ENCODE measurements at regions not wholly inside any gene's neighbourhood (a gene's known extent, or its start where the extent isn't known, plus 50 kb on each side); places are given as distances from the start of the nearest gene placed in this dataset.
A peak's percentile ranks its signal among the peaks of the same experiment; 100 is the strongest.

- no peak for DNase-seq (ENCODE audit: low spot score)
Observed at GRCh38 chr15:29952225-29952624, 130.0 kb upstream of the TJP1 start.

DNA sequence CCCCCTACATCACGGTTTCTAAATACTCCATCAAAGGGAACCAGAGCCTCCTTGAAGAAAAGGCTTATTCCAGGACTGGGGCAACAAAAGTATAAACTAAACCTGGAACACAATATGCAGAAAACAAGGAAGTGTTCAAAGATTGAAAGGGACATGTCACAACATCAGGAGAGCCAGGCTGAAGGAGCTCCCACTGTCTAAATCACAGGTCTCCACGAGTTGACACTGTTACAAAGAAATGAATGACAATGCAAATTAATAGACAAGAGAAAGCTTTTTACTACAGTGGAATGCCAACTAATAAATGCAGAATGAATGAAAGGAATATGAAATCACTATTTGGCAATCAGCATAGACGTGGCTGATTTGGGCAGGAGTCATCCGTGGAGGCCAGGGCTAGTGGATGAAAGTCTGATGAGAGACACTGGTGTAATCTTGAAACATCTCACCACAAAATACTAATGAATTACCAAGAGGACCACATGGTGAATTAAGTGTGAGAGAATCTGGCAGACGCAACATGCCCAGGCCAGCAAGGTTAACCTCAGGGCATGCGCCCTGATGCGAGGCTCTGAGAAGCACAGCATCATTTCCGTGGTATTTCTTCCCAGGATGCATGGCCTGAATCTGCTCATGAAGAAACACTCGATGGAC lies 123.8 kb upstream of the TJP1 start:
- peak; percentile 78 for DNase-seq (ENCODE audit: low spot score)

DNA sequence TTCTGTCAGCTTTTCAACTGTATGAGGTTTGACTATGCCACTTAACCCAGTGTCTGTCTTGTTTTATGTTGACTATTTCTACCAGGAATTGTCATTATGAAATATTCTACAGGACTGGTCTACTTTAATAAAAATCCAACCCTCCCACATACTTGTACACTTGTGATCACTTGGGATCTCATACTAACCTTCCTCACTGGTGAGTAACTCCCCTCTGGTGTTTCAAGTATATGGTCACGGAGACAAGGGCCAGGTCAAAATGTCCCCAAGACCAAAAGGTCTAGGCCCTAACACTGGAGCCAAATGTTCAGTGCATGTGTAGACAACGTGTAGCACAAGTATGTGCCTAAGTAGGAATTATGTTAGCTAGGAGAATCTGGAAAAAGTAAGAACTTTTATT lies 122.7 kb upstream of the TJP1 start:
- DNase-seq (ENCODE audit: low spot score): no peak

GRCh38 chr15:29942548-29942947 lies 120.3 kb upstream of the TJP1 start:
- no peak for DNase-seq (ENCODE audit: low spot score)

DNA sequence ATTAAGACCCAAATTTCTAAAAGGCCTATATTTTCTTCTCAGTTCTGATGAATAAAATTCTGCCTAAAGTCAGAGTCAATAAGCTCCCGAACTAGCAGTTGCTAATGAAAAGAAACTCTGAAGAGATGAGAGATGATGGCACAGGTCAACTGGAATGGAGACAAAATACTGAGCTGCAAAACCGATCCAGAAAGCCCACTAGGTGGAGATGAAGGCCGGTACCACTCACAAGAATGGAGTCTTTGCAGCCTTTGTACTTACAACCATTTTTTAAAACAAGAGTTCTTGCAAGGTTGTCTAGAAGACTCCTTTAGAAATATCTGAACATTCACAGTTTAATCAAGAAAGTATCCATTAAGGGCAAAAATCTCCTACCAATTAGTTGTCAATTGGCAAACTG lies 119.9 kb upstream of the TJP1 start:
- DNase-seq (ENCODE audit: low spot score): no peak

GRCh38 chr15:29939404-29939803 lies 117.1 kb upstream of the TJP1 start:
- no peak for DNase-seq (ENCODE audit: low spot score)

- no peak for DNase-seq (ENCODE audit: low spot score)
Observed at GRCh38 chr15:29938361-29939335, 116.4 kb upstream of the TJP1 start.

- DNase-seq (ENCODE audit: low spot score): no peak
Observed at GRCh38 chr15:29937956-29938355, 115.7 kb upstream of the TJP1 start.

DNA sequence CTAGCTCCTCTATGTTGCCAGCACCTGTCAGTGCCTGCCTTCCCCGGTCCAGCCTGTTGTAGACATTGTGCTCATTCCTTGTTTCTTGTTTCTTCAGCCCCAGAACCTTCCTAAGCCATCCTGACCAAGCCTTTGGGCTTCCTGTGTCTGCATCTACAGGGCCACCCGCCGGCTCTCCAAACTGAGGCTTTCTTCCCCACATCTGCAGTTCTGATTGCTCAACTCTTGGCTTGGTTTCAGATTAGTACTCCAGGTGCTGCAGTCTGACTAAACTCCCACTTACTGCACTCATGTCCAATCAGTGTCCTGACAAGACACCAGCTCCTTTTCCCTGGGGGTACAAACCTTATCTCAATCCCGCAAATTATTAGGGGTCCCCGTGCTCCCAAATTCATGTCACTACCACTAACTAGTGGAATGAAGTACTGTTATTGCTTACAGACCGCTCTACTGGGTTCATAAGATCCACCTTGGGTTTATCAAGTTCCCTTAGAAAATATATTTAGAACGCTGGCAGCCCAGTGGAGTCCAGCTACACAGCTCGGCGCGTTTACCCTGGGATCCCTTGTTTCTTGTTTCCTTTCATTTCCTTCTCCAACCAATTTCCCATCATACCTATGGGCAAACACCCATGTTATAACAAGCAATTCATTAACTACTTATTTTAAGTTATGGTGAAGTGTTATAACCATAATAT lies 114.2 kb upstream of the TJP1 start:
- DNase-seq (ENCODE audit: low spot score): no peak

DNA sequence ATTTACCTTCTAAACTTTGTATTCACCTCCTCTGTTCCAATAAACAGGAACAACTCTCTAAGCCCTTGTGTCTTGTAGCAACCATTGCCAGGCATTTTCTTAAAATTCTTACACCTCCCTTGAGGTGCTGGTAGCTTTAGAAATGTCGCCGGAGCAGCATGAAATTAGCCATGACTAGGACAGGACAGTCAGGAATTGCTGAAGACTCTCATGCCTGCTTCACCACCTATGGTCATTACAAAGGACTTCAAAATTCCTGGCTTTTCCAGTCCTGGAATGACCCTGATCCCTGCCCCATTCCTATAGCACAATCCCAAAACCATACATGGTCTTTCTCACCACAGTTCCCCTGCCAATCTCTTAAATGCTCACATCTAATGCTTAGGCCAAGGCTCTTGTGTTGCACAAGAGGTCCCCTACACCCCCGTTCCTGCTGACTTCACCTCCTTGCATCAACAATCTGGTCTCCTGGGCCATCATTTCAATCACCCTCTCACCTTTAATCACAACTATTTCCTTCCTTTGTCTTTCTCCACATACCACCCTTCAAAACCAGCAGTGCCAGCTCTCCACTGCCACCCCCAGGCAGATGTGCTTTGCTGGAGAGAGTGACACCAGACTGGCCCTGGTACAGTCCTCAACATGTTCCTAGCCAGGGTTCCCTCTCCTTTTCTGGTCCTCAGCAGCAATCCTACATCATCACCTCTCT lies 113.2 kb upstream of the TJP1 start:
- no peak for DNase-seq (ENCODE audit: low spot score)

- DNase-seq (ENCODE audit: low spot score): no peak
Observed at GRCh38 chr15:29934251-29934650, 112.0 kb upstream of the TJP1 start.

GRCh38 chr15:29933042-29933803 lies 111.0 kb upstream of the TJP1 start:
- no peak for DNase-seq (ENCODE audit: low spot score)

- DNase-seq (ENCODE audit: low spot score): no peak
Observed at GRCh38 chr15:29926083-29926388, 103.8 kb upstream of the TJP1 start.

GRCh38 chr15:29925227-29926082 lies 103.2 kb upstream of the TJP1 start:
- peak; percentile 81 for DNase-seq (ENCODE audit: low spot score)

DNA sequence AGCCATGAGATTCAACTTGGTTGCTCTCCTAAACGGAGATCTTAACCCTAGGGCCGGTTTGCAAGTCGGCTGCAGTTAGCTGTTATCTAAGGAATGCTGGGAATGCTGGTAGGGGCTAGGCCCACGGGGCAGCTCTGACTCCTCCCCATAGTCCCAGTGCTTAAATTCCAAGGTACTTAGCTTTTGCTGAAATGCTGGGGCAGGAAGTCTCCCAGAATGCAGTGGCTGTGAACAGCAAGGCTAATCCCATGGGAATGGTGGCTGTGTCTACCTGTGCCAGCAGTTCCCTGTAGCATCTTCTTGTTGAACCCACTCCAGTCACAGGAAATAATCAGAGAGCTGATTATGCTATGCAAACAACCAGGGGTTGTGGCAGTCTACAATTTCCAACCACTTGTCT lies 102.5 kb upstream of the TJP1 start:
- DNase-seq (ENCODE audit: low spot score): peak; percentile 85

GRCh38 chr15:29922191-29922590 lies 99.9 kb upstream of the TJP1 start:
- DNase-seq (ENCODE audit: low spot score): no peak

- DNase-seq (ENCODE audit: low spot score): no peak
Observed at GRCh38 chr15:29921130-29921601, 98.9 kb upstream of the TJP1 start.

DNA sequence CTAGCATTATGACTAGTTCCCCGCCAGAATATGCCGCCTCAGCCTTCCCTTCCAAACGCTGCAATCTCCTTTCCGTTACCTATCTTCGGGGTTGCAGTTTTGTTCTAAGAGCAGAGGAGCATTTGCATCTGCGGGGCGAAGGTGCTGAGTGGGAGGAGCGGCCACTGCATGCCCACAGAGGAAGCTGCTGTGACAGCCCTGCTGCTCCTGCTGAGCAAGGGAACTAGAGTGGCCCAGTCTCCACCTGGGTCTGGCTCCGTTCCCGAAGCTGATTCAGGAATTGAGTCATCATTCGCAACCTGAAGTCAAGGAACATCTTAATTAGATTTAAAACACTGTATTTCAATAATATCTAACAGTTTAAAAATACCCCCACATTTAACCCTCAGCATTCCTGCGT lies 98.2 kb upstream of the TJP1 start:
- no peak for DNase-seq (ENCODE audit: low spot score)

- DNase-seq (ENCODE audit: low spot score): no peak
Observed at GRCh38 chr15:29919380-29919881, 97.2 kb upstream of the TJP1 start.

Measured in AG20443 (cell line).